ENCODE measurements at regions not wholly inside any gene's neighbourhood (a gene's known extent, or its start where the extent isn't known, plus 50 kb on each side); places are given as distances from the start of the nearest gene placed in this dataset.
"Not testable (repeated sequence)": the region's sequence is repeated elsewhere in the genome, so short reads cannot be mapped to it uniquely, and the experiment has no call there.

GRCh38 chr4:17236686-17237085 lies 275.2 kb downstream of the QDPR start:
- DNase-seq (ENCODE audit: low spot score) = no peak

- DNase-seq (ENCODE audit: low spot score) = no peak
Observed at GRCh38 chr4:17234678-17235077, 277.2 kb downstream of the QDPR start.

DNA sequence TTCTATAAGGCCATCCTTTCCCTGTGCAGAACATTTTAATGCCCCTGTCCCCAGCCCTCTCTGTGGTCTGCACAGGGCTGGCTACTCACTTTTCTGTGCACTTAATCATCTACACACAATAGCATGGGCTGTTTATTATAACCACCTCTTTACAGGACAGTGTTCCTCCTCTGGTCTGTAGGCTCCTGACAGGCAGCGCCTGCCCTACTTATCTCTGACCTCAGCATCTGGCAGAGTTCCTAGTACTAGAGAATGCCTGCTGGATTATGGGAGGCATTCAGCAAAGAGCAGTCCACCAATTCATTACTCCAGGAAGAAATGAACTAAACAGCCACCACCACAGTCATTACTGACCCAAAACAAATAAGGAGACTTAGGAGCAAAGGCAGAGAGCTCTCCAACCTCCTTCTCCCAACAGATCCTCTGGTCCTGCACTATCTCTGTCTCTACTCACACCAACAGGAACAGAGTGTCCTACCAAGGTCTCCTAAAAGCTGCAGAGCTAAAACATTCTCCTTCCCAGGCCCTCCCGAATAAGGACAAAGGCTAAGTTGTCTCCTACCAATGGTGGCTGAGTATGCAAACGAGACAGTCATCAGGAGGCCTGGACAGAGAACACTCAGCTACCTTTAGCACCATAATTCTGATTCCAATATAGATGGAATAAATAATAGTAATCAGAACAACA lies 279.2 kb downstream of the QDPR start:
- no peak for DNase-seq (ENCODE audit: low spot score)

- not testable (repeated sequence) for DNase-seq (ENCODE audit: low spot score)
Observed at GRCh38 chr4:17231880-17232475, 279.9 kb downstream of the QDPR start.

- DNase-seq (ENCODE audit: low spot score) = no peak
Observed at GRCh38 chr4:17230727-17231126, 281.2 kb downstream of the QDPR start.

- DNase-seq (ENCODE audit: low spot score) = no peak
Observed at GRCh38 chr4:17220816-17221215, 291.1 kb downstream of the QDPR start.

GRCh38 chr4:17218786-17219185 lies 293.1 kb downstream of the QDPR start:
- no peak for DNase-seq (ENCODE audit: low spot score)

DNA sequence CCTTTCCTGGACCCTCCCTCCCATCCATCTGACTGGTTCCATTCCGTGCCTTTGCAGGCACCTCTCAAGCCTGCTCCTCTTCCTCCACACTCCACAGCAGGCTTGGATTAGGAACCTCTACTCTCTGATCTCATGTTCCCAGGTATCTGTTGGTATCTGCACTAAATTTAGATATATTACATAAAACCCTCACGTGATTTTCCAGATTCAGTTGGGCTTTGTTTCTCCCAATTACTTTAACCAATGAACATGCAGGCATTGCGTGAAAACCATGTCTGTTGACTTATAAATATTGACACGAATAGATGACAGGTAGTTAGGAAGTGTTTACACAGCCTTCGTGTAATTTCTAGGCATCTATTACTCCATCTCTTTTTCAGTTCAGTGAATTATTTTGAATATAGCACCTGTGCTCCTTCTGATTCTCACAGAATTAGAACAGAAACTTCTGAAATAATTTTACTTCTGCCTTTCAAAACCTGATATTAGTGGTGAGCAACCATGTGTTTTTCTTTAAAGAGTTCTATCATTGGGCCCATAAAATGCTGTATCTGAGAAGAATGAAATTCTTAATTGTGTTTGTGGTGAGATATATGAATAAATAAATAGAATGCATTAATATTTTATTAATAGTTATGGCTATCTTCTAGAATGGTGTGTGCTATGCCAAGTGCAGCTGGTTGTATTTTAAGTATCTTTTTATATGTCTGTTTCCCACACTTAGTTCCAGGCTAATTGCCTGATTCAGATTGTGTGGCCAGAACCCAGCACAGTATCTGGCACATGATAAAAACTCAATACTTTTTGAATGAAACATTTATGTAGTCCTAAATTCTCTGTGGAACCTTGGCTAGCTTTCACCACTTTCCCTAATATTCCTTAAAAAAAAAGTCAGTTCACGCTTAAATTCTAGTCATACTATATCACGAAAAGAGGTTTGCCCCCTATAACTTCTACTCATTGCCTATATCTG lies 304.8 kb downstream of the QDPR start:
- no peak for DNase-seq (ENCODE audit: low spot score)

DNA sequence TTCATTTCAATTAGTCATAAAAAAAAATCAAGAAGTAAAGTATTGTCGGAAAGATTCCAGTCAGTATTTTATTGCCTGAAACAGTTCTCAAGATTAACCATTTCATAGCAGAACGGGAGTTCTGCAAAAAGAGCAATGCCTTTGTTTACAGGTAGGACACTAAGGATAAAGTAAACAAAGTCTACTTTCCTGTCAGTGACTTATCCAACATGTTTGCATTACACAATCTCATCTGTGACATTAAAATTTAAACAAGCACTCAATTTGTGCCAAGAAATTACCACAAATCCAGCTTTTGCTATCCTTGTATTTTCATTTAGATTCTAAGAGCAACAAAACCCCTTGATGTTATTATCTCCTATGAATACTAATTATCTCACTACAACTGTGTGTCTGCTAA lies 306.5 kb upstream of the LDB2 start:
- no peak for DNase-seq (ENCODE audit: low spot score)

- DNase-seq (ENCODE audit: low spot score) = no peak
Observed at GRCh38 chr4:17203797-17204196, 305.4 kb upstream of the LDB2 start.

- DNase-seq (ENCODE audit: low spot score) = no peak
Observed at GRCh38 chr4:17197070-17197469, 298.6 kb upstream of the LDB2 start.

- no peak for DNase-seq (ENCODE audit: low spot score)
Observed at GRCh38 chr4:17195461-17196275, 297.2 kb upstream of the LDB2 start.

GRCh38 chr4:17194586-17194985 lies 296.1 kb upstream of the LDB2 start:
- DNase-seq (ENCODE audit: low spot score) = no peak

- no peak for DNase-seq (ENCODE audit: low spot score)
Observed at GRCh38 chr4:17189759-17190158, 291.3 kb upstream of the LDB2 start.

DNA sequence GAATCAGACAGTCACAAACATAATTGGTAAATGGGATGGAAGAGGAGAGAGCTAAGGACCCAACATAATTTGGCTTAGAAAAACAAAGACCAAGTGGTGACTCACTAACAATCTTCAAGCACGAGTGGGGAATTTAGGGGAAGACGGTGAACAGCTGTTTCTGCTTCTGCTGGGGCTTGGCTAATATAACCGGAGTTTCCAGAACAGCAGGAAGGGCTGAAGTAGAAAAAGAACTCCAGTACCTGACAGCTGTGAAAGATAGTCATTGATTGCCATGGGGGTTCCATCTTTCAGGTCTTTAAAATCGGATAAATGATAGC lies 290.9 kb upstream of the LDB2 start:
- DNase-seq (ENCODE audit: low spot score) = no peak

DNA sequence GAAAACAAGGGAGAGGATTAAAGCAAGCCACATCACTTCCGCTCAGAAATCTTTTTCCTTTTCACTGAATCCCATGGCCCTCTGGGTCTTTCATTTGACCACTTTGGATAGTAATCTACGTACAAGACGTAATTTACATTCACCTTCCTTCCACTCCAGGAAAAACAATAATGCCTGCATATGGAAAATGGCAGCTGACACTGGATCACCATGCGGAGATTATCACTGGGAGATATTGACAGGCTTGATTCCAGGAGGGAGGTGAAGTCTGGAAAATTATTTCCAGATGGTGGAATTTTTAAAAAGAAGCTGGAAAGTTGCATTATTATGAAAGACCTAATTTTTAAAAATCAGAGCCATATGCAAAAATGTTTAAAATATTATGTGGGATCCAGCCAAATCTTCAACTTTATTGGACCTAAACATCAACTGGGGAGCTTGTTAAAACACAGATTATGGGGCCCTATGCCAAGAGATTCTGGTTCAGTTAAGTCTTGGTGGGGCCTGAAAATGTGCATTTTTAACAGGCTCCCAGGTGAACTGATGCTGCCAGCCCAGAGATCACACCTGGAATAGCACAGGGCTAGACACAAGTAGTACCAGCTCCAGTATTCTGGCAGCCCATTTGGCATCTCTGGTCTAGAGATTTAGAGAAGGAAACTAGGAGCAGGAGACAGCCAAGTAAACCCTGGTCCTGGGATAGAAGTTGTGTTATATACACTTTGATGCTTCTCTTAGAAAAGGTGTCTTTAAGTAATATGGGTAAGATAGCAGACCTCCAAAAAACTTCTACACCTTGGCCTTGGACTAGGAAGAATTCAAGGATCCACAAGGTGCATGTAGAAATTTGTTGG lies 290.3 kb upstream of the LDB2 start:
- no peak for DNase-seq (ENCODE audit: low spot score)

DNA sequence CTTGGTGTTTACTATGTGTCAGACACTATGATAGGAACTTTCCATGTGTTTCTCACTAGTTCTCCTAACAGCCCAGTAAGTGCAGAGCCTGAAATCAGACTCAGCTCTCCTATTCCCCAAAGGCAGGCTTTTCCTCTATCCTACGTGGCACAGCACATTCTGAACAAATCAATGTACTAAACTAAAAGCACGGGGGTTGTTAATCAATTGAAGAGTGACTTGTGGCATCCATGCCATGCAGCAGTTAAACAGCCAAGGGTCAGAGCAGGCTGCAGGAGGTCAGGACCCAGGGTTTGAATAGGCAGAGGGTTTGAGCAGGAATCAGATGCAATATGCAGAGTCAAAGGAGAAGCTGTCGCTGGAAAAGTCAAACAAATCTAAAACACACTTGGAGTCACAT lies 289.7 kb upstream of the LDB2 start:
- no peak for DNase-seq (ENCODE audit: low spot score)

DNA sequence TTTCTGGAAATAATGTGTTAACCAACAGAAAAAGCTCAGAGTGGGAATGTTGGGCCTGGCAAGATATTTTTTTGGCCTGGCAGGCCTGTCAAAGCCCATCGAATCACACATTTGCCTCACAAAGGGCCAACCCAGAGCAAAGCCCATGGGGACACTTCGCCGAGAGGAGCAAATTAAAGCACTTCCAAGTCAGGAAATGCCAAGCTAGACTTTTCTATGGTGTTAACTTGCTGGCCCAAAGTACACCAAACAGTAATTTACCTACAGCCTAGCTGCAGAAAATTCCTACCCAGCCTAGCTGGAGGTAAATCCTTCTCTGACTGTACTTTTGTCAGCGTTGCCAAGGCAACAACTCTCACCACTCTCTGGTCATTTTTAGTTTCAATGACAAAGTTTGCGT lies 288.6 kb upstream of the LDB2 start:
- no peak for DNase-seq (ENCODE audit: low spot score)

DNA sequence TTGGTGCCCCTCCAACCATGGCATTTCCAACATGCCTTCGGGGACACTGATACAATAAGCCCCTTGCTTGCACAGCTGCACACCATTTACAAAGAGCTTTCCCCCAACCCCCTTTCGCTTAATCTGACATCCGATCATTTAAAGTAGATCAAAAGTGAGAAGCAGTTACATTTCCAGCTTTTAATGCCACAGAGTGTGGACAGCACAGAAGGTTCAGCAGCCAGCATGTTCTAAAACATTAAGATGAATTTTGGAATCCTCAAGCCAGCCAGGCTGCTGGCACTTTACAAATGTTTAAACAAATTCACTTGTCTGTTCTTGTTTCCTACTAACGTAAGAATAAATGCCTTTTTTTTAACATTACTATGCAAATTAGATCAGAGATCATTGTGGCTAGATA lies 284.4 kb upstream of the LDB2 start:
- no peak for DNase-seq (ENCODE audit: low spot score)

DNA sequence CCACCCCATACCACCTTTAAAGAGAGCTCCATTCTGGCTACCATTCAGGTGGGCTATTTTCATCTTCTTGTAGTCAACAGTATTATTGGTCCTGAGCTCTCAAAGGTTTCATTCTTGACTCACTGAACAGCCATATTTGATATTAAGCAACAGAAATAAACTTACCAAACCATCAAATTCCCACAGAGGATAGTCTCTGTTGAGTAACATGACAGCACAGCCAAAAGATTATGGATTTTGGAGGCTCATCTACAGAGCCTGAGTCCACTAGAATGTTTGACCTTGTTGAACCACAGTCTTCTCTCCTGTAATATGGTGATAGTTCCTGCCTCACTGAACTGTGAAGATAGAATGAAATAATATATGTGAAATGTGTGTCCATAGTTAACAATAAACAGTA lies 276.3 kb upstream of the LDB2 start:
- DNase-seq (ENCODE audit: low spot score) = no peak

DNA sequence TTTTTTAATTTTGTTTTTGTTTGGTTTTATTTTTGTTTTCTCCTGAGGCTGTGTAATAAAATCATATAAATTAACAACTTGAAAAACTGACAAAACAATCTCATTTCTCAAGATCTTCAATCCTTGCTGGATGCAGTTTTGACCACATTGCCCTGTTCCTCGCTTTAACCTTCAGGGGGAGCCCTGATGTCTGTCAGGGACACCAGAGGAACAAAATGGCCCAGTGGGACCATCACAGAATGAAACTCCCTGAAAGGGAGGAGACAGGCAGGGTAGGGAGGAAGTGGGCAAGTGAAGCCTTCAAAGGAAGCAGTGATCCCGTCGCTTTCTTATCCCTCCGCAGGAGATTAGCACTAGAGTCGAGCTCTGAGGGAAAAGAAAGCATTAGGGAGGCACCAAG lies 274.9 kb upstream of the LDB2 start:
- no peak for DNase-seq (ENCODE audit: low spot score)
